GM12875 (cell line): ENCODE measurements at regions not wholly inside any gene's neighbourhood (a gene's known extent, or its start where the extent isn't known, plus 50 kb on each side); places are given as distances from the start of the nearest gene placed in this dataset.
"Not testable (repeated sequence)": the region's sequence is repeated elsewhere in the genome, so short reads cannot be mapped to it uniquely, and the experiment has no call there.

Experiments used
- H3K4me3 ChIP-seq: one replicate; pipeline ENCODE4 v1.5.1; 2011; ENCODE audit warnings: low read depth, low read length, control low read depth
- CTCF ChIP-seq: IDR thresholded peaks from 2 replicates; pipeline ENCODE4 v1.5.1; 2011; ENCODE audit warnings: low read depth, mild to moderate bottlenecking, control low read depth, inconsistent platforms, low read length, moderate library complexity, borderline replicate concordance; ENCODE audit not compliant: insufficient read depth

- TF ChIP-seq CTCF: no peak
- no peak overlapping the region for H3K4me3 ChIP-seq
Observed at GRCh38 chr1:244291236-244292201, 160.2 kb downstream of the ADSS2 start.

- no peak overlapping the region for H3K4me3 ChIP-seq
- TF ChIP-seq CTCF: no peak
Observed at GRCh38 chr1:244294599-244295224, 157.0 kb downstream of the ADSS2 start.

GRCh38 chr1:244296003-244296402 is 155.7 kb downstream of the ADSS2 start:
- no peak for TF ChIP-seq CTCF
- H3K4me3 ChIP-seq: no peak overlapping the region

- TF ChIP-seq CTCF: no peak
Observed at GRCh38 chr1:244296447-244296846, 155.3 kb downstream of the ADSS2 start.

GRCh38 chr1:244297087-244297486 is 154.6 kb downstream of the ADSS2 start:
- no peak overlapping the region for H3K4me3 ChIP-seq
- TF ChIP-seq CTCF: no peak

More at GRCh38 chr1:244296447-244296846, 155.3 kb downstream of the ADSS2 start:
- no peak overlapping the region for H3K4me3 ChIP-seq

GRCh38 chr1:244297616-244298015 is 154.1 kb downstream of the ADSS2 start:
- no peak overlapping the region for H3K4me3 ChIP-seq
- TF ChIP-seq CTCF: no peak

- H3K4me3 ChIP-seq: not testable (repeated sequence)
Observed at GRCh38 chr1:244300029-244300375, 151.7 kb downstream of the ADSS2 start.
